Epithelial cell of prostate (primary cell): ENCODE measurements at regions not wholly inside any gene's neighbourhood (a gene's known extent, or its start where the extent isn't known, plus 50 kb on each side); places are given as distances from the start of the nearest gene placed in this dataset.

Source experiments
- DNase-seq: peaks from one replicate; pipeline ENCODE4 v3.0.0-alpha.2; 2011; ENCODE audit warnings: low read depth, low spot score
- H3K27ac ChIP-seq: fragments of 450-650 bp; 2 replicates; pipeline ENCODE4 v1.5.1; 2017; ENCODE audit warnings: mild to moderate bottlenecking

GRCh38 chr9:69955536-69956355 lies 87.9 kb upstream of the MAMDC2 start:
- no peak for DNase-seq
- H3K27ac ChIP-seq, result no peak overlapping the region

GRCh38 chr9:69961843-69962242 lies 81.8 kb upstream of the MAMDC2 start:
- H3K27ac ChIP-seq, result peak overlapping the region; percentile 53
- DNase-seq, result no peak

GRCh38 chr9:69963803-69964202 lies 79.8 kb upstream of the MAMDC2 start:
- H3K27ac ChIP-seq, result no peak overlapping the region
- DNase-seq, result no peak

- H3K27ac ChIP-seq, result no peak overlapping the region
- DNase-seq, result no peak
These were observed 79.2 kb upstream of the MAMDC2 start for GRCh38 chr9:69964446-69964845.

GRCh38 chr9:69965416-69966145 lies 78.1 kb upstream of the MAMDC2 start:
- DNase-seq, result no peak

GRCh38 chr9:69967344-69967743 lies 76.3 kb upstream of the MAMDC2 start:
- no peak for DNase-seq
- H3K27ac ChIP-seq, result no peak overlapping the region

More at GRCh38 chr9:69965416-69966145, 78.1 kb upstream of the MAMDC2 start:
- H3K27ac ChIP-seq, result no peak overlapping the region

- H3K27ac ChIP-seq, result peak overlapping the region; percentile 27
- DNase-seq, result no peak
These were observed 73.6 kb upstream of the MAMDC2 start for GRCh38 chr9:69970001-69970533.

GRCh38 chr9:69971643-69972449 lies 71.8 kb upstream of the MAMDC2 start:
- no peak overlapping the region for H3K27ac ChIP-seq
- DNase-seq, result no peak

- peak overlapping the region; percentile 84 for H3K27ac ChIP-seq
- DNase-seq, result no peak
These were observed 68.0 kb upstream of the MAMDC2 start for GRCh38 chr9:69975681-69976080.

- peak; percentile 31 for DNase-seq
- peak overlapping the region; percentile 84 for H3K27ac ChIP-seq
These were observed 67.5 kb upstream of the MAMDC2 start for GRCh38 chr9:69976152-69976551.

GRCh38 chr9:69980041-69980440 lies 63.6 kb upstream of the MAMDC2 start:
- no peak for DNase-seq

GRCh38 chr9:69980591-69980990 lies 63.1 kb upstream of the MAMDC2 start:
- DNase-seq, result no peak
- no peak overlapping the region for H3K27ac ChIP-seq

More at GRCh38 chr9:69980041-69980440, 63.6 kb upstream of the MAMDC2 start:
- no peak overlapping the region for H3K27ac ChIP-seq

- H3K27ac ChIP-seq, result no peak overlapping the region
- no peak for DNase-seq
These were observed 61.8 kb upstream of the MAMDC2 start for GRCh38 chr9:69981686-69982445.

GRCh38 chr9:69984831-69985230 lies 58.8 kb upstream of the MAMDC2 start:
- DNase-seq, result no peak
- no peak overlapping the region for H3K27ac ChIP-seq

GRCh38 chr9:69985971-69986370 lies 57.7 kb upstream of the MAMDC2 start:
- H3K27ac ChIP-seq, result no peak overlapping the region
- DNase-seq, result no peak

GRCh38 chr9:69986970-69987369 lies 56.7 kb upstream of the MAMDC2 start:
- no peak for DNase-seq
- no peak overlapping the region for H3K27ac ChIP-seq

- no peak for DNase-seq
- H3K27ac ChIP-seq, result no peak overlapping the region
These were observed 56.2 kb upstream of the MAMDC2 start for GRCh38 chr9:69987457-69987856.

- no peak for DNase-seq
- H3K27ac ChIP-seq, result no peak overlapping the region
These were observed 50.5 kb upstream of the MAMDC2 start for GRCh38 chr9:69993110-69993509.
